NCI-H1417 (cell line): ENCODE measurements at regions not wholly inside any gene's neighbourhood (a gene's known extent, or its start where the extent isn't known, plus 50 kb on each side); places are given as distances from the start of the nearest gene placed in this dataset.
"Not testable (repeated sequence)": the region's sequence is repeated elsewhere in the genome, so short reads cannot be mapped to it uniquely, and the experiment has no call there.

Source experiments
- DNase-seq, 3 experiments: peaks; one replicate each; lab custom pipeline; 2025; lab: John Stamatoyannopoulos, UW

DNA sequence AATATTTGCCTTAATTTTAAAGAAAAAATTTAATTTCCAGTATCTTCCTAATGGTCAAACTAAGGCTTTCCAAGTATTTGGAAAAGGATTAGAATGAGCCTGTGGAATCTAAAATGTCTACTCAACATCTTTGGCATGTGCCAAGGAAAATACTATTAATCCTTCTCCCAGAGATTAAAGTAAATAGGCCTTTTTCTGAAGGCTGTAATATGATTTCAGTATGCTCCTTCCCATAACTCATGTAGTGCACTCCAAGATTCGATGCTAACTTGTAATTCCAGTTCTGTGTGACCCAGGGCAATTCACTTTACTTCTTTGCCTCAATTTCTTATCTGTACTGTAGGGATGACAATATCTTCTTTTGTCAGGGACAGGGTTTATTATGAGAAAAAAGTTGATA, 196.9 kb downstream of the ZIC5 start:
- no peak for DNase-seq

GRCh38 chr13:99768986-99769385, 202.6 kb downstream of the ZIC5 start:
- DNase-seq = no peak

GRCh38 chr13:99766641-99767045, 204.9 kb downstream of the ZIC5 start:
- no peak for DNase-seq

GRCh38 chr13:99765869-99766268, 205.7 kb downstream of the ZIC5 start:
- no peak for DNase-seq

DNA sequence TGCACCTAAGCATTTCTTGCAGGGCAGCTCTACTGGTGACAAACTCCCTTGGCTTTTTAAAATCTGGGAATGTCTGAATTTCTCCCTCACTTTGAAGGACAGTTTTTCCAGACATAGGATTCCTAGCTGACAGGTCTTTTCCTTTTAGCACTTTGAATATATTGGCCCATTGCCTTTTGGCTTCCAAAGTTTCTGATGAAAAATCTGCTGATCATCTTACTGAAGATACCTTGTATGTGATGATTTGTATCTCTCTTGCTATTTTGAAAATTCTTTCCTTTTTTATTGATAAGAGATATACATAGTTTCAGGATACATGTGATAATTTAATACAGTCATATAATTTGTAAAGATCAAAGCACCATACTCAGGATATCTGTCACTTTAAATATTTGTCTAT, 211.1 kb downstream of the ZIC5 start:
- peak in 1 of 3 experiments; percentile 25 for DNase-seq

GRCh38 chr13:99759163-99759552, 212.4 kb downstream of the ZIC5 start:
- no peak for DNase-seq

DNA sequence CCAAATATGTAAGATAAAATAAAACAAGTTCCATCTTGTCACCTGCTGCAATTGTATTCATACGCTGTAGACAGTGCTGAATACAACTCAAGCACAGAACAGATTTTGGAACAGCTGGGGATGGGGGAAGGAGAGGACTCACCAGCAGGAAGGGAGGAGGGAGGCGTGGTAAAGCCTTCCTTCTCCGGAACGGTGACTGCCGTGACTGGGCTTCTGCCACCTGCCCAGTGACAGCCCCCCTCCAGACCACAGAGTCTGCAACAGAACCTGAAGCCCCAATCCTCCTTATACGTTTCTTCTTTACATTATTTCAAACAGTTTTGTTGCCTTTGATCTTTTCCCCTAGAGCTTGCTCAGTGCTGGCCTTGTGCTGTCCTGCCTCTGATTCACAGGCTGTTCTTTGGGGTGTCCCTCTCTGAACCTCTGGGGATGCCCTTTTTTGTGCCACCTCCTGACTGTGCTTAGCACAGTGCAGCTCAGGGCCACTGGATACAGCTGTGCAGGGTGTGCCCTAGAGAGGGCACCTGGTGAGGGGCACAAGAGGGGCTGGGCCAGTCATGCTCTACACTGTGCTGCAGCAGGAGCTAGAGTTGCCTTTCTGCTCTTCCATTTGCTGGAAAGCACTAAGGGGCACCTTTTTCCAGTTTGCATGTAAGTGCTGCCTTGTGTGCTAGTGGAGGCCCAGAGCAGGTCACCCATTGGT, 213.0 kb downstream of the ZIC5 start:
- DNase-seq = peak in 1 of 3 experiments; percentile 67

- peak in 1 of 3 experiments; percentile 73 for DNase-seq
Measured at GRCh38 chr13:99757756-99758459, 213.7 kb downstream of the ZIC5 start.

DNA sequence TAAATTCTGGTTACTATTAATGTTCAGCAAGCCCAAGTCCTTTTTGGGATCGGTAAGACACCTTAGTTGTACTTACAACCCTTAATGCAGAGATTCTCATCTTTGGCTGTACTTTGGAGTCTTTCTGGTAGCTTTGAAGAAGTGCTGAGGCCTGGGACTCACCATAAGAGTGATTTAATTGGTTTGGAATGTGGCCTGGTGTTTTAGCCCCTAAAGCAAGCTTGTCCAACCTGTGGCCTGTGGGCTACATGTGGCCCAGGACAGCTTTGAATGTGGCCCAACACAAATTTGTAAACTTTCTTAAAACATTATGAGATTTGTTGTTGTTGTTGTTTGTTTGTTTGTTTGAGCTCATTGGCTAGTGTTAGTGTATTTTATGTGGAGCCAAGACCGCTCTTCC, 215.3 kb downstream of the ZIC5 start:
- no peak for DNase-seq

DNA sequence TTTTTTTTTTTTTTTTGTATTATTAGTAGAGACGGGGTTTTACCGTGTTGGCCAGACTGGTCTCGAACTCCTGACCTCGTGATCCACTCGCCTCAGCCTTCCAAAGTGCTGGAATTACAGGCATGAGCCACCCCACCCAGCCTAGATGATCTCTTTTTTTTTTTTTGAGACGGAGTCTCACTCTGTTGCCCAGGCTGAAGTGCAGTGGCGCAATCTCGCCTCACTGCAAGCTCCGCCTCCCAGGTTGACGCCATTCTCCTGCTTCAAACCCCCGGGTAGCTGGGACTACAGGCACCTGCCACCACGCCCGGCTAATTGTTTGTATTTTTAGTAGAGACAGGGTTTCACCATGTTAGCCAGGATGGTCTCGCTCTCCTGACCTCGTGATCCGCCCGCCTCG, 216.8 kb downstream of the ZIC5 start:
- DNase-seq = not testable (repeated sequence)

DNA sequence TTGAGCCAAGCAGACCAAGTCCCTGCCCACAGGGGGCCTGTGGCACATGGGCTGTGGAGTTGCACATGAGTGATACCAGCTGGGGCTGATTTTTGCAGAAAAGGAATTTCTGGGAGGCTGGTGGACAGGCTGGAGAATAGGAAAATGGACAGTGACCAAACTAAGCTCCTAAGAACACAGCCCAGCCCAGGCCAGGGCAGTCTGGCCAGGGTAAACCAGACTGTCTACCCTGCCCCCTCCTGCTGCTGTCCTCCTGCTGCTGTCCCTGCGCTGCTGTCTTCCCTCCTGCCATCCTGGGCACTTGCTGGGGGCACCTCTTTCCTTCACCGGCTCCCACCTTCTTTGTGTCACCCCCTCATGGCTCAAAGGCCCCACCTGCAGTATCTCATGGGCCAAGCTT, 219.2 kb downstream of the ZIC5 start:
- no peak for DNase-seq

- DNase-seq = no peak
Measured at GRCh38 chr13:99751517-99752199, 219.9 kb downstream of the ZIC5 start.

DNA sequence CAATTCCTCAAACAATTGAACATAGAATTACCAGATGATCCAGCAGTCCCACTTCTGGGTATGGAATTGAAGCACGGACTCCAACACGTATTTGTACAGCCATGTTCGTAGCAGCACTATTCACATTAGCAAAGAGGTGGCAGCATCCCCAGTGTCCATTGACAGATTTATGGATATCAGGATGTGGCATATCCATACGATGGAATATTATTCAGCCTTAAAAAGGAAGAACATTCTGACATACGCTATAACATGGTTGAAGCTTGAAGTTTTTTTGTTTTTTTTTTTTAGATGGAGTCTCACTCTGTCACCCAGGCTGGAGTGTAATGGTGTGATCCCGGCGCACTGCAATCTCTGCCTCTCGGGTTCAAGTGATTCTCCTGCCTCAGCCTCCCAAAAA, 220.6 kb downstream of the ZIC5 start:
- DNase-seq = no peak

DNA sequence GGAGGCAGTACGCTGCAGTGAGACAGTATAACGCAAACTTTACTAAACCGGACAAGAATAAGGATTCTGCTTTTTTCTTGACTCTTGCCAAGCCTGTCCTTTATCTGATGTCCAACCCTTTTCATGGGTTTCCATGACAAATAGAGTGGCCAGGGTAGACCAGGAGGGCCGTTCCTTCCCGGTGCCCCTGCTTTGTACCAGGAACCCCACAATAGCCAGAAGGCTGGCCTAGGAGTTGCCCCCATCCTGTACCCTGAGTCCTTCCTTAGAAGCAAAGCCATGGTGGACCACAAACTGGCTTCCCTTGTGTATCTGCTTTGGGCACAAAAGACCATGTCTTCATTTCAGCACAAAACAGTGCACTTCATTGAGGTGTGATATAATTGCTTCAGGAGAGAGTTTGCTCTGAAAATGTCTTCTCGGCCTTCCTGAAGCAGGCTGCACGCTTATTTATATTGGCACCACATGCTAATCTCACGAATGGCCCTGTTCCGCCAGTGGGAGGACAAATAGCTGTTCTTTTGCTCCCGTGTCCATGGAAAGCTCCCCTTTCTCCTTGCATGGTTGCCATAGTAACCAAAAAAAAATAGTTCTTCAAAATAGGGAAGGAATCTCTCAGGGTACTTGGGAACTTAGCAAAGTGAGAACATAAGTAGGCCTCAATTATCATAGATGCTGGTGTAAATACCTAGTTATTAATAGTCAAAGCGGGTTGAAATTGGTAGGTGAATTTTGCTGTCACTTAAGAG, 222.1 kb downstream of the ZIC5 start:
- no peak for DNase-seq

- no peak for DNase-seq
Measured at GRCh38 chr13:99747403-99747710, 224.2 kb downstream of the ZIC5 start.

- no peak for DNase-seq
Measured at GRCh38 chr13:99746637-99747402, 224.7 kb downstream of the ZIC5 start.

GRCh38 chr13:99743094-99743493, 228.5 kb downstream of the ZIC5 start:
- peak; percentile 94 to 100 (median 99) for DNase-seq

DNA sequence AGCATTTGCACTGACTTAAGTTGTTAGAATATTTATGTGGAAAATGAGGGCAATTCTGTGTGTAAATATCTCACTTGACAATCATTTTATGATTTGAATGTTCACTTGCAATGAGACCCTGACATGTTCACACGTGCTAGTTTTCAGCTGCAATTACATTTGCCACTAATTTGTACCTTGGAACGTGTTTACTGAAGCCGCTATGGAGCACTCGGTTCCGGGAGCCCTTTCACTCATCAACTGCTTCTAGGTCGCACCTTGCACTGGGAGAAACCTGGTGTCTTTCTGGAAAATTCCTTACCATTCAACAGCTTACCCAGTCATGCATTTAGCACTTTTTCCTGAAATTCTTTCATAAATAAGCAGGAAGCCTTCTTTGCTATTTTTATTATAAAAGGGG, 229.6 kb downstream of the ZIC5 start:
- peak in 2 of 3 experiments; percentile 80 to 96 for DNase-seq

DNA sequence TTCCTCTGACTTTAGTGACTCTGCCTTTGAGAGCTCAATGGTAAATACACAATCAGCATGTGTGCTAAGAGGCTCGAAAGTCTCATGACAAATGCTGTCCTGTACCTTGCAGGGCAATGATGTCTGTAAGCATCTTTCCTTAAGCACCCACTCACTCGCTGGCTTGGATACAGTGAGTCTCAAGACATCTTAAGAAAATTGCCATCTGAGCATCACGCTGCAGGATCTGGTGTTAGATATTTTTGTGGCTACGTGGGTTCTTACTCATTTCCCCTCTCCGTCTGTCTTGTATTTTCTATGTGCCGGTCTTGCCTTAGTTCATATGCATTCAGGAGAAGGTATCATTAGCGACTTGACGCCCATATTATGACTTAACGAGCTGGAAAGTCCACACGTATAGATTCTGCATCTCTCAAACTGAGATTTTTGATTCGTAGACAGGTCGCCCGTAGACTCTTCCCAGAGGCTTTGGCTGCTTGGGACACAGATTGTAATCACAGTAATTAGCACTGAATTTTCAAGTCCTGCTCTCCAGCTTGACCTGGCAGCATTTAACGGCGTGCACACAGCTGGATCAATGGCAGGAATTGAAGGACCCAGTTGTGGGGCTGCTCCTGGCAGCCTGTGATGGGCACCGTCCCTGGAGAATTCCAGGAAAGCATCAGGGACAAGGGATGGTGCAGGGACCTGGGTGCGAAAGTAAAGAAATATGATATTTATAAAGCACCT, 231.2 kb downstream of the ZIC5 start:
- peak in 2 of 3 experiments; percentile 54 to 78 for DNase-seq

- DNase-seq = no peak
Measured at GRCh38 chr13:99738626-99739025, 232.9 kb downstream of the ZIC5 start.
